Activated CD4-positive, alpha-beta T cell treated with anti-CD3 and anti-CD28 coated beads, Interleukin-2, amount 10 ng/mL, durations not matched to agents 7 days and 5 days (primary cell): ENCODE measurements at regions not wholly inside any gene's neighbourhood (a gene's known extent, or its start where the extent isn't known, plus 50 kb on each side); places are given as distances from the start of the nearest gene placed in this dataset.

Experiments used
- CTCF ChIA-PET: fragments of 350-600 bp; sonication (Branson Sonifier 250); formaldehyde crosslinking; loops from one replicate; lab custom pipeline; 2021; ENCODE audit warnings: antibody characterized with exemption; lab: Charles Lee
- POLR2A ChIA-PET: fragments of 350-600 bp; sonication (Branson Sonifier 250); formaldehyde crosslinking; loops from one replicate; lab custom pipeline; 2021; ENCODE audit warnings: antibody characterized with exemption; lab: Charles Lee
- DNase-seq: peaks from one replicate; pipeline ENCODE4 v3.0.0-alpha.2; 2020
- H3K27ac Mint-ChIP-seq: one replicate; pipeline ENCODE4 v1.8.0; 2021; ENCODE audit warnings: mild to moderate bottlenecking, moderate library complexity, mixed read lengths
- H3K27me3 Mint-ChIP-seq: one replicate; pipeline ENCODE4 v1.8.0; 2021; ENCODE audit warnings: mixed read lengths
- H3K36me3 Mint-ChIP-seq: one replicate; pipeline ENCODE4 v1.8.0; 2021; ENCODE audit warnings: low read depth, mixed read lengths
- H3K4me1 Mint-ChIP-seq: one replicate; pipeline ENCODE4 v1.8.0; 2021; ENCODE audit warnings: mixed read lengths
- H3K4me3 Mint-ChIP-seq: one replicate; pipeline ENCODE4 v1.8.0; 2021; ENCODE audit warnings: mild to moderate bottlenecking, moderate library complexity, mixed read lengths
- H3K9me3 Mint-ChIP-seq: one replicate; pipeline ENCODE4 v1.8.0; 2021; ENCODE audit warnings: mixed read lengths

DNA sequence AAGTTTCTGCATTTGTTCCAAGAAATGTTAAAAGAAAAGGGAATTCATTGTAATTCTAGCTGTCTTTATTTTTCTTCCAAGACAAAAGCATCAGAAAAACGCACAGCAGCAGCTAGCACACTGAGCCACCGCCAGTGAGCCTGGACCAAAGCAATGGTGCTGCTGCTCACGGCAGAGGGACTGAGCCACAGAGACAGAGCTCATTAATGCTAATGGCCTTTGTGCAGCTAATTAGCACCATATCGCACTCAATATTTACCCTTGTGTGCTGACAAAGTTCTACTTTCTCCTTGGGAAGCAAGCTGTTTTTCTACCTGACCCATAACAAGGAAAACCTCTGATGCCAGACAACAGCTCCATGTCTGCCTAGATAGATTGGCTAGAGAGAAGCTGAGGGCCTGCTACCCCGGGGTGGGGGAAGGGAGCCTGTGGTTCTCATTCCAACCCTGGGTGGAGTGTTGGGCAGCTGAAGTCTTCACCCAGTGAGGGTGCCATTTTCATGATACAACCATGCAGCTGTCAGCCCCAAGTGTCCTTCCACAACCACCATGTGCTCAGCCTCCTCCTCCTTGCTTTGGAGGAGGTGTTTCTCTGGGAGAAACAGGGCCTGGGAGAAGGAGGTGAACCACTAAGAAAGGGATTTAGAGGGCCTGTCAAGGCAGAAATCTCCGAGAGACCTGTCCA lies 131.1 kb upstream of the NCAM1 start:
- Mint-ChIP-seq H3K27me3 (no peaks in the 10 kb centered on the region), H3K36me3 (no peaks in the 10 kb centered on the region), H3K27ac (no peak overlapping the region), H3K9me3 (no peaks in the 10 kb centered on the region), H3K4me1 (no peaks in the 10 kb centered on the region), H3K4me3 (no peak overlapping the region)
- DNase-seq: no peak
- CTCF ChIA-PET: no interaction called here
- POLR2A ChIA-PET: no interaction called here

DNA sequence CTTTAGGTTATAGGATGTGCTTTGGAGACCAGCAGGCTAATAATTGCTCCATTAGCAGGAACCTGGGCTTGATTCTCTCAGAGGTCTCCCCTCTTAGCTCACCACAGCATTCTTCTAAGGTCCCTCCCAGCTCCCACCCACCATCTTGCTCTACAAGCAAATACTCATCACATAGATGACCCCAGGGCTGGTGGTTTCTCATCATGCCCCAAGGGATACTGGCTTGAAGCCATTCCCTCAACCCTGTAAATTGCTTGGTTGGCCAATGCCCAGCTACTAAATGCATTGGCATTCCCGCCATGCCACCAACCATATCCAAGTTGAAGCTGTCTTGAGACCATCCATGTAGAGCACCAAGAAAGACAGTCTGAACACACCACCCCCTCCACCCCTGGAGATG lies 130.2 kb upstream of the NCAM1 start:
- H3K27ac Mint-ChIP-seq: no peak overlapping the region
- DNase-seq: no peak
- no peaks in the 10 kb centered on the region for H3K27me3 Mint-ChIP-seq
- no peaks in the 10 kb centered on the region for H3K4me1 Mint-ChIP-seq
- no peak overlapping the region for H3K4me3 Mint-ChIP-seq
- ChIA-PET CTCF (no interaction called here), POLR2A (no interaction called here)
- H3K36me3 Mint-ChIP-seq: no peaks in the 10 kb centered on the region
- no peaks in the 10 kb centered on the region for H3K9me3 Mint-ChIP-seq

DNA sequence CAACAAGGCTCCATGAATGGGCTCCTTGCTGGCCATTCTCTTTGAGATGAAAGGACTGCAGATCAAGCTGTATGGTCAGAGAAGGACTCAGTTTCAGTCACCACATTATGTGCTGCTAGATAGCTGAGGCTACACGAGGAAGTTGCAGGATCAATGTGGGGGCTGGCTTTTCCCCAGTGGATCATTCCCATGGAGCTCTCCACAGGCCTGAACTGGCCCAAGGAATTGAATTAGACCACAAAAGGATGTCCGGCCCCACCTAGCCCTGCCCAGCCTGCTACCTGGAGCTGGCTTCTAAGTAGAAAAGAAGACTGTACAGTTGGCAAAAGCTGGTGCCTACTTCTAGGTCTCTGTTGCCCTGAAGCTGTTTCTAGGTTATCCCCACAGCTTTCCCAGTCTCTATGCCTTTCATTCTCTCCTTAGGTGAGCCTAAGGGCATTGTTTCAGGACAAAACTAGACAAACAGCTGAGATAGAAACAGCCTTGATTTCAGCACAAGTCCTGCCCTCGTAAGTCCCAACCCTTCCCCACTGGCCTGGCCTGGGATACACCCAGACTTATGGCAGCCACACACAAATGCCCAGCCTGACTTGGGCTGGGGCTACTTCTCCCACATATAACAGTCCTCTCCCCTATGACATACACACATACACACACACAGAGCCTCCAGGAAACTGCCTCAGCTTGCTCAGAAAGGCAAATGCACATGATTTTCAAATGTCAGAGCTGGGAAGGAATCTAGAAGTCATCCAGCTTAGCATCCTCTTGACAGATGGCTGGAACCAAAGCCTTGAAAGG lies 129.1 kb upstream of the NCAM1 start:
- ChIA-PET POLR2A (no interaction called here), CTCF (interaction anchor here (0.7 kb wide), 2 partner anchors 13 to 180 kb away, joined by 3 read pairs; no protein-coding TSS in a partner anchor)
- H3K9me3 Mint-ChIP-seq: no peaks in the 10 kb centered on the region
- H3K4me3 Mint-ChIP-seq: no peak overlapping the region
- no peaks in the 10 kb centered on the region for H3K36me3 Mint-ChIP-seq
- DNase-seq: no peak
- H3K27ac Mint-ChIP-seq: no peak overlapping the region
- no peaks in the 10 kb centered on the region for H3K27me3 Mint-ChIP-seq
- no peaks in the 10 kb centered on the region for H3K4me1 Mint-ChIP-seq

DNA sequence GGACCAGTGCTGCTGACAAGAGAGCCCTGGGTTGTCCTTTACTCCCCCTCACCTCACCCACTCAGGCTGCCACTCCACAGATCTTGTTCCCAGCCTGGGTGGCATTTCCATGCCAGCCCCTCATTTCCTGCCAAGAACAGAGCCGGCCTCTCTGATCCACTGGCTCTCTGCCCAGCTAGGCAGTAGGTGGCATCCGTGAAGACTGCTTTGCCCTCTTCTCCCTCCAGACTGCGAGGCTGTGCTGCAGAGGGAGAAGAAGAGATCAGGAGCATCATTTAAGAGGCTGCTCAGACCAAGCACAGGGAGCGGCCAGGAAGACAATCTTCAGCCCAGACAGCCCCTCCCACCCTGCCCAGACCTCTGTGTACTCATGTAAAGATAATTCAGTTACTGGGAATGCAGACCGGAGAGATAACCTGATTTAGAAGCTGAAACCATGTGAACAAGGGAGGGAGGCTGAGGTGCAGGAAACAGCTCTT lies 126.9 kb upstream of the NCAM1 start:
- no peak overlapping the region for H3K27ac Mint-ChIP-seq
- no peak for DNase-seq
- CTCF ChIA-PET: no interaction called here

DNA sequence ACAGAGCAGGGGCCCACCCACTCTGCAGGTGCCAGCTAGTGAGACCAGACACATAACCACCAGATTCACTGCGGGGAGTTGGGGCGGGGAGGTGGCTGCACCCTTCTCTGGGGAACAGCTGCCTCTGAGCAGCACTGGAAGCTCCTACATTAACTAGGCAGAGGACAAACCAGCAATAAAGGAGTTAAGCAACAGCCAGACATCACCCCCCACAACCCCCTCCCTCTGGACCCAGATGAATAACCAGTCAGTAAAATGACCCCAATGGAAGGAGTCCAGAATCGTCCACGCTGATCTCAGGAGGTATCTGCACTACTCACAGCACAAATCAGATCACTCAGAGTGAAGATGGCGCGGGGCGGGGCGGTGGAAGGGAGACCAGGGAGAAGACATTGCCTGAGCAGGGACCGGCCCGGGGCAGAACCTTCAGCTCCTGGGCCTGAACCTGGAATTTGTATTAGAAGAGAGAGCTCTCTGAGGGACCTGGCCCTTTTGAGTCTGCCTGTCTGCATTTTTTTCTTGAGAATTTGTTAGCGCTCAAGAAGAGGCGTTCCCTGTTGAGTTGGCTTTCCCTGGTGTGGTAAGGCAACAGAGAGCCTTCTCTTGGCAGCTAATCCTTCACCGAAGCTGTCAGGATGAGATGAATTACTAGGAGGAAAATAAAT lies 125.5 kb upstream of the NCAM1 start:
- Mint-ChIP-seq H3K27me3 (no peaks in the 10 kb centered on the region), H3K4me1 (no peaks in the 10 kb centered on the region), H3K9me3 (no peaks in the 10 kb centered on the region), H3K4me3 (no peak overlapping the region), H3K27ac (no peak overlapping the region), H3K36me3 (no peaks in the 10 kb centered on the region)
- CTCF ChIA-PET: no interaction called here
- POLR2A ChIA-PET: interaction anchor here (0.9 kb wide), 1 partner anchor 25 kb away, joined by 3 read pairs; no protein-coding TSS in a partner anchor
- DNase-seq: no peak

More for the DNA sequence above, 126.9 kb upstream of the NCAM1 start:
- no peaks in the 10 kb centered on the region for H3K36me3 Mint-ChIP-seq
- no peaks in the 10 kb centered on the region for H3K27me3 Mint-ChIP-seq
- H3K4me3 Mint-ChIP-seq: no peak overlapping the region
- H3K9me3 Mint-ChIP-seq: no peaks in the 10 kb centered on the region
- H3K4me1 Mint-ChIP-seq: no peaks in the 10 kb centered on the region
- POLR2A ChIA-PET: no interaction called here

DNA sequence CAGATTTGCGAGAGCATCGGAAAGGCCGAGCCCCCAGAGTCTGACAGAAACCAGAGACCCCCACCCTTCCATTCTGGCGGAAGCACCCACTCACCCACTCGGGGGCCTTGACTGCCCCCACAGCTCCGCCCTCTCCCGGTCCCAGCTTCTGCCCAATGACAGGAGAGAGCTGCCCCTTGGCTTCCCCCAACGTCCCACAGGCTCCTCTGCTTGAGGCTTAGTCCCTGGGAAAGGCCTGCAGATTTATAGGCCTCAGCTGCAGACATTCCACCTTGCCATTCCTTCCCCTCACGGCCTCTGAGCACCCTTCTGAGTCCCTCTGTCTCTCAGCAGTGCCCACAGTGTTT lies 125.0 kb upstream of the NCAM1 start:
- CTCF ChIA-PET: no interaction called here
- no peak for DNase-seq
- Mint-ChIP-seq H3K4me1 (no peaks in the 10 kb centered on the region), H3K27ac (no peak overlapping the region), H3K4me3 (no peak overlapping the region), H3K9me3 (no peaks in the 10 kb centered on the region), H3K27me3 (no peaks in the 10 kb centered on the region), H3K36me3 (no peaks in the 10 kb centered on the region)
- POLR2A ChIA-PET: interaction anchor here (0.9 kb wide), 1 partner anchor 25 kb away, joined by 3 read pairs; no protein-coding TSS in a partner anchor

DNA sequence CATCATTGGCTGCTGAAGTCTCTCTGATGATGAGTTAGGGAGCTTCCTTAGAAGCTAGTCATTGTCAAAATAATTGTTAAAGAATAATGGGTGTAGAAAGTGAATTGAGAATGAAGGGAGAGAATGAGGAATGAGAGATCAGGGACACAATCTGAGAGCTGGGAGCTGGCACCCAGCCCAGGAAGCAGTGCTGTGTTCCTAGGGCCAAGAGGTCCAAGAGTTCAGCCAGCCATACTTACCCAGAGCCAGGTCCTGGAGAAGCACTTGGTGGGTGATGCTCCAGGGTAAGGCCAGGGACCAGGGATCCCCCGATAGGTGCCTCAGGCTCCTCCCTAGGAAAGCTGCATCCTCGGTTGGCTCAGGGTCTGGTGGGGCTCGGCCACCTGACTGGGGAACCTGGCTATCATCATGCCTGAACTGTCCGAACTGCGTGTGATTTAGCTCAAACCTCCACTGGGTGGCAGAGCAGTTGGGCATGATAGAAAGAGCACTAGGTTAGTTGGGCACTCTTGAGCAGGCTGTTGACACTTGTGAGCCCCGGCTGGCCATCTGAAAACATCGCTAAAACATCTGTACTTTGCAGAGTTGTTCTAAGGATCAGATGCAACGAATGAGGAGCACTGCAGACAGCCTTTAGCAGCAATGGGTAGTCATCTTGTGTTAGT lies 123.9 kb upstream of the NCAM1 start:
- no peak for DNase-seq
- H3K4me3 Mint-ChIP-seq: no peak overlapping the region
- no peaks in the 10 kb centered on the region for H3K9me3 Mint-ChIP-seq
- POLR2A ChIA-PET: no interaction called here
- CTCF ChIA-PET: no interaction called here
- no peaks in the 10 kb centered on the region for H3K27me3 Mint-ChIP-seq
- no peak overlapping the region for H3K27ac Mint-ChIP-seq
- no peaks in the 10 kb centered on the region for H3K36me3 Mint-ChIP-seq
- H3K4me1 Mint-ChIP-seq: no peaks in the 10 kb centered on the region

DNA sequence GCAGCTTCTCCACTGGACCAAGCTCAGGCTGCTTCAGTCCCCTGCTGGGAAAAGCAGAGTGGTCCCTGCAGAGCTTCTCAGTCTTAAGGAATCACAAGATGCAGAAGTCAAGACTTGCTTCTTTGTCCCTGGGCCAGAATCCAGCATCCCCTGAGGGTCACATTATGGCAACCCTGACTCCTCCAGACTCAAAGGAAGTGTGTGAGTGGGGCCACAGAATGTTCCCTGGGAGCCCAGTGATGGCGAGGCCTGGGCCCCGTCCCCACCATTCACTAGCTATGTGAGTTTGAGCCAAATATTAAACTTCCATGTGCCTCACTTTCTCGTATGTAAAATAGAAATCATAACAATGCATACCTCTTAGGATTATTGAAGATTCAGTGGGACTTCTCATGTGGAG lies 122.2 kb upstream of the NCAM1 start:
- H3K4me1 Mint-ChIP-seq: no peaks in the 10 kb centered on the region
- no peak overlapping the region for H3K4me3 Mint-ChIP-seq
- DNase-seq: no peak
- no peaks in the 10 kb centered on the region for H3K27me3 Mint-ChIP-seq
- no peaks in the 10 kb centered on the region for H3K9me3 Mint-ChIP-seq
- CTCF ChIA-PET: no interaction called here
- H3K36me3 Mint-ChIP-seq: no peaks in the 10 kb centered on the region
- POLR2A ChIA-PET: no interaction called here
- no peak overlapping the region for H3K27ac Mint-ChIP-seq

DNA sequence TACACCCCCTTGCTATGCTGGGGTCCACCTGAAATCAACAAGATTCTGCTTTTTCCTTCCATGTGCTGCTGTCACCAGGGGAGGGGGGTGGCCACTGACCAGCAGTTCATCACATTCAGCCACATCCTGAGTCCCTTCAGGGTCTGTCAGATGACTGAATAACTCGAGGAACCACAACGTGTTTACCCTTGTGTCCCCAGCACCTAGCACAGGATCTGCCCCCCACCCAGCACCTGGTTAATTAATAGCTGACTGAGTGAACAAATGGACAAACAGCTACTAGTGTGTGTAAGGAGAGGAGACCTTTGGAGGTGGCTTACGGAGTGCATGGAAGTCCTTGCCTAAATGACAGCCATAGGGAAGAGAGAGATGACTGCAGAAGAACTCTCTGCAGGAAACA lies 119.5 kb upstream of the NCAM1 start:
- Mint-ChIP-seq H3K4me1 (no peaks in the 10 kb centered on the region), H3K27me3 (peaks cover 2% of the 10 kb centered on the region), H3K9me3 (no peaks in the 10 kb centered on the region), H3K27ac (no peak overlapping the region), H3K4me3 (no peak overlapping the region), H3K36me3 (no peaks in the 10 kb centered on the region)
- POLR2A ChIA-PET: no interaction called here
- no peak for DNase-seq
- CTCF ChIA-PET: no interaction called here

DNA sequence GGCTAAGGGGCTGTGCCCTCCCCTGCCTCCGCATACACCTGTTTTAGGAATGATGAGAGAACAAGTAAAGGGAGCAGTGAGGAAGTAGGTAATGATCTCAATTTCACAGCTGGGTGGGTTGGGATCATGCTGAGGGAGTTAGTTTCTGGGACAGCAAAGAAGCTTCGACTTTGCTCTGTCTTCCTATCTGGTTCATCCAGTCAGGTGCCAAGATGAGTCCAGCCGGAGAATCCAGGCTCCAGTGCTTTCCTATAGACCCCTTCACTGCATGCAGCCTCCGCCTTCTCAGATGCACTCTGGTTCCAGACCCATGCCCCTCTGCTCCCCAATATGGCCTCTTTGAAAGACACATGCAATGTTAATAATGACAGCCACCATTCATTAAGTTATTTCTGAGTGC lies 119.1 kb upstream of the NCAM1 start:
- no peak overlapping the region for H3K27ac Mint-ChIP-seq
- no peaks in the 10 kb centered on the region for H3K4me1 Mint-ChIP-seq
- CTCF ChIA-PET: no interaction called here
- POLR2A ChIA-PET: no interaction called here
- H3K27me3 Mint-ChIP-seq: peaks cover 2% of the 10 kb centered on the region
- no peaks in the 10 kb centered on the region for H3K36me3 Mint-ChIP-seq
- no peak for DNase-seq
- no peaks in the 10 kb centered on the region for H3K9me3 Mint-ChIP-seq
- H3K4me3 Mint-ChIP-seq: no peak overlapping the region

DNA sequence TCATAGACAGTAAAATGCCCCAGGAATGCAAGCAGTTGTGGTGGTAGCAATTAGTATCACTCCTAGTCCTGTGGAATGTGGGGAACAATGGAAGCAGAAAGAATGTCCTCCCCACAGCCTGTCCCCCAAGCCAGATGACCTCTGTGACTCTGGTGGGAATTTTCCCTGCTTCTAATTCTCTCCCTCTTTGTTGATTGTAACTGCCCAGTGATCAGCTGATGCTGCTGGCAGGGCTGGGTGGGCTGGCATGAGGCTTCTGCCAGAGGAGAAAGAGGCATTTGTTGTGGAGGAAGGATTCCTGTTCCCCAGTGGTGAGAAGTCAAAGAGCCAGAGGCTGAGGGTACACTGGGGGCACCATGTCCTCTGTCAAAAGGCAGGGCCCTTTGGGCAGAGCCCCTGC lies 116.7 kb upstream of the NCAM1 start:
- H3K9me3 Mint-ChIP-seq: no peaks in the 10 kb centered on the region
- POLR2A ChIA-PET: no interaction called here
- no peak overlapping the region for H3K4me3 Mint-ChIP-seq
- no peak overlapping the region for H3K27ac Mint-ChIP-seq
- CTCF ChIA-PET: no interaction called here
- no peak for DNase-seq
- no peaks in the 10 kb centered on the region for H3K4me1 Mint-ChIP-seq
- peaks cover 4% of the 10 kb centered on the region for H3K27me3 Mint-ChIP-seq
- H3K36me3 Mint-ChIP-seq: no peaks in the 10 kb centered on the region

DNA sequence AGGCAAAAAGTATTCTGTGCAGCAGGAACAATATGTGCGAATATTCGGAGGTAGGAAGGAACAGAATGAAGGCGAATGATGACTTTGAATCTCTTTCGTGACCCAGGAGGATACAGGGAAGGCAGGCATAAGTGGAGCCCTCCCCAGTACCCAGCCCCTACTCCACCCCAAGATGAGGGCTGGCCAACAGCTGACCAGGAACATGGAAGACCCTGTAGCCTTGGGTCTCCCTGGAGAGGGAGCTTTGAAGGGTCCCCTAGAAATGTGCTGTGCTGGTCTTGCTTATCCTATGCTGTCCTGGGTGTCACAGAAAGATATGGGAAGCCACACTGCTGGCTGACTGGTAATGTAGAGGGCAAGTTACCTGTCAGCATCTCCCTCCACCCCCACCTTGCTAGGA lies 113.7 kb upstream of the NCAM1 start:
- peaks cover 16% of the 10 kb centered on the region for H3K27me3 Mint-ChIP-seq
- DNase-seq: no peak
- POLR2A ChIA-PET: no interaction called here
- H3K9me3 Mint-ChIP-seq: no peaks in the 10 kb centered on the region
- H3K36me3 Mint-ChIP-seq: no peaks in the 10 kb centered on the region
- no peak overlapping the region for H3K4me3 Mint-ChIP-seq
- no peak overlapping the region for H3K27ac Mint-ChIP-seq
- no peaks in the 10 kb centered on the region for H3K4me1 Mint-ChIP-seq
- CTCF ChIA-PET: no interaction called here
